Gastroesophageal sphincter (tissue), 3 donors: ENCODE measurements at regions not wholly inside any gene's neighbourhood (a gene's known extent, or its start where the extent isn't known, plus 50 kb on each side); places are given as distances from the start of the nearest gene placed in this dataset.

Experiments
- CTCF ChIP-seq, 4 experiments: fragments of 200-600 bp in 2 of 4; fragments of 450-650 bp in 2 of 4; sonication (generic) in 1 of 4; IDR thresholded peaks; one replicate each; pipeline ENCODE4 v1.5.1; 2017 to 2019; ENCODE audit warnings: antibody characterized with exemption in 4 of 4, mild to moderate bottlenecking in 2 of 4, moderate library complexity in 2 of 4
- POLR2A ChIP-seq, 2 donors: fragments of 450-650 bp; IDR thresholded peaks; one replicate each; pipeline ENCODE4 v1.6.1; 2017; ENCODE audit warnings: antibody characterized with exemption in 2 of 2, mild to moderate bottlenecking in 2 of 2, moderate library complexity in 1 of 2

GRCh38 chr11:121929581-121929980 is 186.4 kb downstream of the BLID start:
- no peak for TF ChIP-seq CTCF (IDR thresholded peaks at IDR 0.05)
- TF ChIP-seq POLR2A (IDR thresholded peaks at IDR 0.05) = no peak
